Neural cell (in vitro differentiated cells): ENCODE measurements at regions not wholly inside any gene's neighbourhood (a gene's known extent, or its start where the extent isn't known, plus 50 kb on each side); places are given as distances from the start of the nearest gene placed in this dataset.
"Not testable (repeated sequence)": the region's sequence is repeated elsewhere in the genome, so short reads cannot be mapped to it uniquely, and the experiment has no call there.

Experiments used
- H2AFZ ChIP-seq: fragments of 200-600, 300-800 bp; sonication (generic), shearing (Covaris generic); 2 replicates; pipeline ENCODE4 v1.6.0; 2014; ENCODE audit warnings: low read depth, mild to moderate bottlenecking, antibody characterized with exemption, low read length, moderate library complexity
- H3F3A ChIP-seq: fragments of 200-600 bp; shearing (Covaris generic); 2 replicates; pipeline ENCODE4 v1.6.1; 2016; ENCODE audit warnings: mild to moderate bottlenecking, moderate library complexity, mixed read lengths, antibody characterized with exemption, low read length; ENCODE audit not compliant: insufficient read depth, poor library complexity, severe bottlenecking
- H3K27ac ChIP-seq: fragments of 200-600, 300-800 bp; sonication (generic), shearing (Covaris generic); 2 replicates; pipeline ENCODE4 v1.5.1; 2014; ENCODE audit warnings: mild to moderate bottlenecking, low read length, moderate library complexity
- H3K27me3 ChIP-seq: fragments of 300-800, 200-600 bp; sonication (generic), shearing (Covaris generic); 2 replicates; pipeline ENCODE4 v1.6.0; 2014; ENCODE audit warnings: mild to moderate bottlenecking, low read depth, low read length, moderate library complexity; ENCODE audit not compliant: insufficient read depth
- H3K36me3 ChIP-seq: fragments of 300-800, 200-600 bp; sonication (generic), shearing (Covaris generic); 2 replicates; pipeline ENCODE4 v1.5.1; 2014; ENCODE audit warnings: mild to moderate bottlenecking, antibody characterized with exemption, low read length, moderate library complexity; ENCODE audit not compliant: insufficient read depth
- H3K4me2 ChIP-seq: fragments of 300-800, 200-600 bp; sonication (generic), shearing (Covaris generic); 2 replicates; pipeline ENCODE4 v1.6.0; 2014; ENCODE audit warnings: mild to moderate bottlenecking, low read length
- H3K4me3 ChIP-seq: fragments of 300-800, 200-600 bp; sonication (generic), shearing (Covaris generic); 2 replicates; pipeline ENCODE4 v1.5.1; 2014; ENCODE audit warnings: mild to moderate bottlenecking, low read length, moderate library complexity
- H3K79me2 ChIP-seq: fragments of 200-600 bp; shearing (Covaris generic); replicated peaks from 2 replicates; pipeline ENCODE4 v1.6.0; 2014; ENCODE audit warnings: mild to moderate bottlenecking, low read length, moderate library complexity; ENCODE audit not compliant: insufficient read depth
- H3K9ac ChIP-seq: fragments of 300-800, 200-600 bp; sonication (generic), shearing (Covaris generic); 2 replicates; pipeline ENCODE4 v1.6.1; 2016; ENCODE audit warnings: mild to moderate bottlenecking, low read length, mixed read lengths
- H3K9me2 ChIP-seq: fragments of 200-600 bp; shearing (Covaris generic); 2 replicates; pipeline ENCODE4 v1.6.1; 2016; ENCODE audit warnings: mild to moderate bottlenecking, low read length, mixed read lengths; ENCODE audit not compliant: insufficient read depth
- H3K9me3 ChIP-seq: fragments of 200-600, 300-800 bp; sonication (generic), shearing (Covaris generic); 2 replicates; pipeline ENCODE4 v1.6.1; 2016; ENCODE audit warnings: mild to moderate bottlenecking, mixed run types, low read length, moderate library complexity, mixed read lengths
- H4K20me1 ChIP-seq: fragments of 200-600 bp; shearing (Covaris generic); 2 replicates; pipeline ENCODE4 v1.6.1; 2016; ENCODE audit warnings: mild to moderate bottlenecking, mixed run types; ENCODE audit not compliant: insufficient read depth
- CTCF ChIP-seq: fragments of 450-650 bp; IDR thresholded peaks from 2 replicates; pipeline ENCODE4 v1.5.1; 2014; ENCODE audit warnings: antibody characterized with exemption, mild to moderate bottlenecking, moderate library complexity; ENCODE audit not compliant: poor library complexity, severe bottlenecking
- EP300 ChIP-seq: fragments of 450-650 bp; conservative IDR thresholded peaks from 2 replicates; pipeline ENCODE4 v1.6.1; 2014; ENCODE audit warnings: antibody characterized with exemption, mild to moderate bottlenecking, moderate library complexity; ENCODE audit not compliant: poor library complexity, severe bottlenecking
- EZH2 ChIP-seq: fragments of 200-600, 300-800 bp; shearing (Covaris generic), sonication (generic); IDR thresholded peaks from 2 replicates; pipeline ENCODE4 v1.6.1; 2014; ENCODE audit warnings: antibody characterized with exemption, low read length, borderline replicate concordance, mild to moderate bottlenecking; ENCODE audit not compliant: insufficient read depth, poor library complexity, severe bottlenecking
- MXI1 ChIP-seq: fragments of 450-650 bp; conservative IDR thresholded peaks from 2 replicates; pipeline ENCODE4 v1.6.1; 2014; ENCODE audit warnings: antibody characterized with exemption, mild to moderate bottlenecking; ENCODE audit not compliant: poor library complexity, severe bottlenecking
- POLR2AphosphoS5 ChIP-seq: IDR thresholded peaks from 2 replicates; pipeline ENCODE4 v1.6.1; 2012
- RAD21 ChIP-seq: fragments of 450-650 bp; conservative IDR thresholded peaks from 2 replicates; pipeline ENCODE4 v1.6.1; 2014; ENCODE audit warnings: antibody characterized with exemption, mild to moderate bottlenecking, moderate library complexity
- REST ChIP-seq: IDR thresholded peaks from 2 replicates; pipeline ENCODE4 v1.6.1; 2012; ENCODE audit warnings: borderline replicate concordance
- SMC3 ChIP-seq: fragments of 450-650 bp; conservative IDR thresholded peaks from 2 replicates; pipeline ENCODE4 v1.6.1; 2014; ENCODE audit warnings: antibody characterized with exemption, mild to moderate bottlenecking, moderate library complexity; ENCODE audit not compliant: poor library complexity
- TAF1 ChIP-seq: IDR thresholded peaks from 2 replicates; pipeline ENCODE4 v1.6.1; 2012; ENCODE audit warnings: low read depth

GRCh38 chr4:69344786-69345185, 64.5 kb downstream of the UGT2B28 start:
- not testable (repeated sequence) for H3K4me3 ChIP-seq, H3K36me3 ChIP-seq, H3K9me2 ChIP-seq, H2AFZ ChIP-seq, H3K9ac ChIP-seq, H3K4me2 ChIP-seq, H4K20me1 ChIP-seq, H3K9me3 ChIP-seq, H3K27me3 ChIP-seq, H3K79me2 ChIP-seq, H3K27ac ChIP-seq, H3F3A ChIP-seq

- H3K4me3 ChIP-seq, H3K4me2 ChIP-seq, H3F3A ChIP-seq, H3K9ac ChIP-seq, H3K79me2 ChIP-seq, H3K27me3 ChIP-seq, H3K9me2 ChIP-seq, H4K20me1 ChIP-seq, H3K9me3 ChIP-seq, H3K36me3 ChIP-seq, H2AFZ ChIP-seq, H3K27ac ChIP-seq: not testable (repeated sequence)
Measured at GRCh38 chr4:69348746-69349145, 68.5 kb downstream of the UGT2B28 start.

- H3K27me3 ChIP-seq: no peaks in the 10 kb centered on the region
- H3F3A ChIP-seq: no peaks in the 10 kb centered on the region
- H3K4me3 ChIP-seq: no peak overlapping the region
- no peaks in the 10 kb centered on the region for H3K36me3 ChIP-seq
- no peaks in the 10 kb centered on the region for H3K9me3 ChIP-seq
- H3K4me2 ChIP-seq: no peak overlapping the region
- H2AFZ ChIP-seq: no peak overlapping the region
- no peaks in the 10 kb centered on the region for H4K20me1 ChIP-seq
- no peak overlapping the region for H3K9ac ChIP-seq
- no peak overlapping the region for H3K27ac ChIP-seq
- H3K9me2 ChIP-seq: no peaks in the 10 kb centered on the region
- H3K79me2 ChIP-seq: no peaks in the 10 kb centered on the region
- TF ChIP-seq EZH2: no peak
- no peak for TF ChIP-seq SMC3
- TF ChIP-seq RAD21: no peak
- TF ChIP-seq POLR2AphosphoS5: no peak
- no peak for TF ChIP-seq EP300
- TF ChIP-seq TAF1: no peak
- TF ChIP-seq MXI1: no peak
- TF ChIP-seq CTCF: no peak
- no peak for TF ChIP-seq REST
Measured at GRCh38 chr4:69360271-69360670, 80.0 kb downstream of the UGT2B28 start.

- H3F3A ChIP-seq, H3K9me2 ChIP-seq, H3K4me3 ChIP-seq, H4K20me1 ChIP-seq, H3K79me2 ChIP-seq, H3K27me3 ChIP-seq, H3K27ac ChIP-seq, H3K4me2 ChIP-seq, H3K36me3 ChIP-seq, H2AFZ ChIP-seq, H3K9me3 ChIP-seq, H3K9ac ChIP-seq: not testable (repeated sequence)
Measured at GRCh38 chr4:69360768-69361167, 80.5 kb downstream of the UGT2B28 start.
